Common myeloid progenitor, CD34-positive (primary cell): ENCODE measurements at regions not wholly inside any gene's neighbourhood (a gene's known extent, or its start where the extent isn't known, plus 50 kb on each side); places are given as distances from the start of the nearest gene placed in this dataset.
A peak's percentile ranks its signal among the peaks of the same experiment; 100 is the strongest.

Source experiments
- CTCF ChIA-PET: fragments of 350-600 bp; sonication (Branson Sonifier 250); formaldehyde crosslinking; loops from one replicate; lab custom pipeline; 2021; ENCODE audit warnings: antibody characterized with exemption; lab: Charles Lee
- POLR2A ChIA-PET: fragments of 350-600 bp; sonication (Branson Sonifier 250); formaldehyde crosslinking; loops from one replicate; lab custom pipeline; 2021; ENCODE audit warnings: antibody characterized with exemption; lab: Charles Lee
- DNase-seq, 3 donors: peaks; one replicate each; pipeline versions ENCODE4 v3.0.0 to v3.0.0-alpha.2; 2013
- H3K27ac ChIP-seq, 2 experiments: 1 replicate in 1 of 2; 2 replicates in 1 of 2; pipeline ENCODE4 v1.7.0; 2013; ENCODE audit warnings: inconsistent platforms in 2 of 2, low read length in 2 of 2, mild to moderate bottlenecking in 2 of 2, low read depth in 1 of 2, moderate library complexity in 1 of 2; ENCODE audit not compliant: severe bottlenecking in 2 of 2, insufficient read depth in 1 of 2, poor library complexity in 1 of 2
- H3K27me3 ChIP-seq, 5 experiments: replicated peaks in 2 of 5; 1 replicate in 3 of 5; 2 replicates in 2 of 5; pipeline versions ENCODE4 v1.6.1 to v1.7.0; 2013; ENCODE audit warnings: low read length in 4 of 5, mild to moderate bottlenecking in 2 of 5, moderate library complexity in 2 of 5, inconsistent platforms in 1 of 5; ENCODE audit not compliant: insufficient read depth in 5 of 5, control insufficient read depth in 4 of 5
- H3K36me3 ChIP-seq, 4 experiments: 1 replicate in 2 of 4; 2 replicates in 2 of 4; pipeline versions ENCODE4 v1.6.1 to v1.7.0; 2013; ENCODE audit warnings: low read length in 3 of 4, control low read depth in 1 of 4, mild to moderate bottlenecking in 1 of 4; ENCODE audit not compliant: control insufficient read depth in 4 of 4, insufficient read depth in 4 of 4
- H3K4me1 ChIP-seq, 4 experiments: 1 replicate in 3 of 4; 2 replicates in 1 of 4; pipeline versions ENCODE4 v1.6.1 to v1.7.1; 2013; ENCODE audit warnings: low read length in 3 of 4, mild to moderate bottlenecking in 3 of 4, control low read depth in 1 of 4, inconsistent platforms in 1 of 4, moderate library complexity in 1 of 4; ENCODE audit not compliant: control insufficient read depth in 4 of 4, insufficient read depth in 4 of 4; ENCODE audit errors: control extremely low read depth in 1 of 4
- H3K4me3 ChIP-seq, 7 experiments: 1 replicate in 4 of 7; 2 replicates in 3 of 7; pipeline versions ENCODE4 v1.5.1 to v1.7.0; 2013; ENCODE audit warnings: mild to moderate bottlenecking in 7 of 7, low read length in 6 of 7, moderate library complexity in 6 of 7, inconsistent platforms in 2 of 7, low read depth in 2 of 7, control low read depth in 1 of 7; ENCODE audit not compliant: insufficient read depth in 4 of 7, control insufficient read depth in 1 of 7; ENCODE audit errors: extremely low read depth in 1 of 7
- H3K9me3 ChIP-seq, 5 experiments: 1 replicate in 4 of 5; 2 replicates in 1 of 5; pipeline versions ENCODE4 v1.6.1 to v1.7.1; 2013; ENCODE audit warnings: low read length in 4 of 5, mild to moderate bottlenecking in 2 of 5, inconsistent platforms in 1 of 5, low read depth in 1 of 5, moderate library complexity in 1 of 5; ENCODE audit not compliant: control insufficient read depth in 4 of 5, insufficient read depth in 2 of 5; ENCODE audit errors: control extremely low read depth in 1 of 5
- WGBS: methylation state at CpG from one replicate; pipeline ENCODE4 v1.1.5; 2013; ENCODE audit not compliant: insufficient coverage; 5-methylcytosine and 5-hydroxymethylcytosine counted together

GRCh38 chr2:7721413-7721995 lies 804.3 kb downstream of the RNF144A start:
- ChIA-PET CTCF (interaction anchor here (0.9 kb wide), 1 partner anchor 967 kb away, joined by 3 read pairs; no protein-coding TSS in a partner anchor), POLR2A (no interaction called here)
- H3K36me3 ChIP-seq, result no peaks in the 10 kb centered on the region
- no peak overlapping the region for H3K27ac ChIP-seq
- no peak for DNase-seq
- H3K4me3 ChIP-seq, result no peak overlapping the region
- peaks cover 0 to 17% (median 7%) of the 10 kb centered on the region in 4 experiments for H3K4me1 ChIP-seq
- H3K9me3 ChIP-seq, result no peaks in the 10 kb centered on the region
- H3K27me3 ChIP-seq, result no peaks in the 10 kb centered on the region
- WGBS, result 100% methylated on average over 7 of the region's 10 CpGs

- H3K27me3 ChIP-seq, result no peaks in the 10 kb centered on the region
- no peak for DNase-seq
- CTCF ChIA-PET, result interaction anchor here (0.9 kb wide), 1 partner anchor 966 kb away, joined by 3 read pairs; no protein-coding TSS in a partner anchor
- peaks cover 0 to 17% (median 7%) of the 10 kb centered on the region in 4 experiments for H3K4me1 ChIP-seq
- H3K4me3 ChIP-seq, result no peak overlapping the region
- 100% methylated on average over 12 of the region's 13 CpGs for WGBS
- no peaks in the 10 kb centered on the region for H3K9me3 ChIP-seq
- no peaks in the 10 kb centered on the region for H3K36me3 ChIP-seq
- POLR2A ChIA-PET, result no interaction called here
- H3K27ac ChIP-seq, result no peak overlapping the region
Measured at GRCh38 chr2:7722212-7722910, 805.1 kb downstream of the RNF144A start.

- peaks cover 0 to 17% (median 7%) of the 10 kb centered on the region in 4 experiments for H3K4me1 ChIP-seq
- no peaks in the 10 kb centered on the region for H3K36me3 ChIP-seq
- 100% methylated on average over 5 of the region's 5 CpGs for WGBS
- H3K4me3 ChIP-seq, result no peak overlapping the region
- no peaks in the 10 kb centered on the region for H3K9me3 ChIP-seq
- POLR2A ChIA-PET, result no interaction called here
- DNase-seq, result no peak
- H3K27me3 ChIP-seq, result no peaks in the 10 kb centered on the region
- CTCF ChIA-PET, result interaction anchor here (1.3 to 2.2 kb wide), 3 partner anchors 28 to 964 kb away, joined by 3 to 5 read pairs (median 4); no protein-coding TSS in a partner anchor
- no peak overlapping the region for H3K27ac ChIP-seq
Measured at GRCh38 chr2:7724336-7724735, 807.1 kb downstream of the RNF144A start.

GRCh38 chr2:7725171-7725849 lies 808.1 kb downstream of the RNF144A start:
- WGBS, result 45% methylated on average over 7 of the region's 9 CpGs
- ChIA-PET POLR2A (no interaction called here), CTCF (interaction anchor here (1.1 to 2.2 kb wide), 8 partner anchors 10 to 963 kb away, joined by 3 to 5 read pairs (median 4); no protein-coding TSS in a partner anchor)
- Histone ChIP-seq H3K36me3 (no peaks in the 10 kb centered on the region), H3K27me3 (no peaks in the 10 kb centered on the region), H3K4me1 (peaks cover 0 to 12% (median 7%) of the 10 kb centered on the region in 4 experiments), H3K4me3 (peak overlapping the region in 1 of 7 experiments; percentile 30), H3K27ac (no peak overlapping the region), H3K9me3 (no peaks in the 10 kb centered on the region)
- DNase-seq, result peak; percentile 29 to 49 (median 38)

DNA sequence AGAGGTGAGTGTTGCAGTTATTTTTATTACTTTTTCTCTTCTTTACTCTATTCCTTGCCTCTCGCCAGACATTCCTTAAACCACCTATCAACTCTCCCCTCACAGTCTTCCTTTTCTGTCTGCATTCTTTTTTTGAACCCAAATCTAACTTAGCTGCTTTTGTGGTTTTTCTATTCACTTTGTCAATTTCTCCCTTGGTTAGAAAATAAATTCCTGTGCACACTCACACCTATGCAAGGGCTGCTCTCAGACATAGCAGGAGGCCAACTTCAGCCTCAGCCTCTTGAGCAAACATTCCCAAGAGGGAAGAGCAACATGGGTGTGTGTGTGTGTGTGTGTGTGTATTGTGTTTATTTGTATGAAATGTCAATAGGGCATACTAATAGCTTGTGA lies 808.6 kb downstream of the RNF144A start:
- Histone ChIP-seq H3K4me1 (peaks cover 0 to 12% (median 7%) of the 10 kb centered on the region in 4 experiments), H3K9me3 (no peaks in the 10 kb centered on the region), H3K27ac (no peak overlapping the region), H3K36me3 (no peaks in the 10 kb centered on the region), H3K27me3 (no peaks in the 10 kb centered on the region), H3K4me3 (no peak overlapping the region)
- ChIA-PET POLR2A (no interaction called here), CTCF (interaction anchor here (0.6 to 2.2 kb wide), 9 partner anchors 10 to 962 kb away, joined by 3 to 5 read pairs (median 3); no protein-coding TSS in a partner anchor)
- no peak for DNase-seq
- WGBS, result 94% methylated on average over 1 of the region's 1 CpG

DNA sequence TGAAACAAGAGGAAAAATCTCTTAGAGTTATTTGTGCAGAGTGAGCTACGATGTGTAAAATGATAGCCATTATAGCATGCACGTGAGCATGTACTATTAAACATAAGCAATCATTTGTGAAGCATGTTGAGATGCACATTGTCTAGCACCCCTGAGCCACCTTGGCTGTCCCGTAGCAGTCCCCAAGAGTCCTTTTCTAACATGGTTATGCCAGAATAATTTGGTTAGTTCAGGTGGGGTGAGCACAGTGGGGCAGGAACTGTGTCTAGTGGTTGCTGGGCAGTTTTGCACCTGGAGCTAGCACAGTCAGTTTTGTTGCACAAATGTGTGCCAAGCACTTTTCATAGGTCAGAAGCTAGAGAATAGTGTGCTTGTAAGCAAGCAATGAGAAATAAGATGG lies 809.8 kb downstream of the RNF144A start:
- no peak overlapping the region for H3K4me3 ChIP-seq
- DNase-seq, result no peak
- no peaks in the 10 kb centered on the region for H3K27me3 ChIP-seq
- H3K4me1 ChIP-seq, result peaks cover 0 to 12% (median 7%) of the 10 kb centered on the region in 4 experiments
- ChIA-PET POLR2A (no interaction called here), CTCF (interaction anchor here (1.3 to 1.4 kb wide), 3 partner anchors 20 to 964 kb away, joined by 3 to 4 read pairs (median 4); no protein-coding TSS in a partner anchor)
- no peak overlapping the region for H3K27ac ChIP-seq
- 100% methylated on average over 3 of the region's 3 CpGs for WGBS
- no peaks in the 10 kb centered on the region for H3K9me3 ChIP-seq
- H3K36me3 ChIP-seq, result no peaks in the 10 kb centered on the region
